ENCODE measurements at regions not wholly inside any gene's neighbourhood (a gene's known extent, or its start where the extent isn't known, plus 50 kb on each side); places are given as distances from the start of the nearest gene placed in this dataset.

GRCh38 chr5:143469125-143469524 is 65.6 kb upstream of the NR3C1 start:
- no peak overlapping the region for H3K27ac ChIP-seq
- ATAC-seq (no peak), DNase-seq (no peak)
- H3K27me3 ChIP-seq: no peaks in the 10 kb centered on the region
- no peaks in the 10 kb centered on the region for H3K9me3 ChIP-seq
- peaks cover 0 to 19% (median 7%) of the 10 kb centered on the region in 12 donors for H3K4me1 ChIP-seq
- WGBS, 4 donors: 93 to 98% (median 97%) methylated on average over 2 of the region's 2 CpGs
- no peak overlapping the region for H3K4me3 ChIP-seq
- intact Hi-C loops (cut with DNase I): no loop called here
- H3K36me3 ChIP-seq: no peaks in the 10 kb centered on the region
- no peak for TF ChIP-seq CTCF (IDR thresholded peaks at IDR 0.05)
- TF ChIP-seq POLR2A (IDR thresholded peaks at IDR 0.05): no peak

DNA sequence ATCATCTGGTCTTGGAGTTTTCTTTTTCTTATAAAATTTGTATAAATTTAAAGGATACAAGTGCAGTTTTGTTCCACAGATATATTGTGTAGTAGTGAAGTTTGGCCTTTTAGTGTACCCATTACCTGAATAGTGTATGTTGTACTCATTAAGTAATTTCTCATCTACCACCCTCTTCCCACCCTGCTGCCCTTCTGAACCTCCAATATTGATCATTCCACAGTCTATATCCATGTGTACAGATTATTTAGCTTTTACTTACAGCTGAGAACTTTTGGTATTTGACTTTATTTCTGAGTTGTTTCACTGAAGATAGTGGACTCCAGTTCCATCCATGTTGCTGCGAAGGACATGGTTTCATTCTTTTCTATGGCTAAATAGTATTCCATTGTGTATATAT is 63.1 kb upstream of the NR3C1 start:
- Histone ChIP-seq H3K27me3 (no peaks in the 10 kb centered on the region), H3K4me3 (no peak overlapping the region), H3K9me3 (no peaks in the 10 kb centered on the region), H3K27ac (no peak overlapping the region), H3K36me3 (no peaks in the 10 kb centered on the region), H3K4me1 (peaks cover 0 to 11% (median 3%) of the 10 kb centered on the region in 12 donors)
- intact Hi-C loops (cut with DNase I): no loop called here
- no peak for ATAC-seq
- TF ChIP-seq CTCF (IDR thresholded peaks at IDR 0.05): no peak
- no peak for TF ChIP-seq POLR2A (IDR thresholded peaks at IDR 0.05)
- no peak for DNase-seq
- WGBS, 4 donors: 0 to 99% (median 75%) methylated on average over 1 of the region's 1 CpG

DNA sequence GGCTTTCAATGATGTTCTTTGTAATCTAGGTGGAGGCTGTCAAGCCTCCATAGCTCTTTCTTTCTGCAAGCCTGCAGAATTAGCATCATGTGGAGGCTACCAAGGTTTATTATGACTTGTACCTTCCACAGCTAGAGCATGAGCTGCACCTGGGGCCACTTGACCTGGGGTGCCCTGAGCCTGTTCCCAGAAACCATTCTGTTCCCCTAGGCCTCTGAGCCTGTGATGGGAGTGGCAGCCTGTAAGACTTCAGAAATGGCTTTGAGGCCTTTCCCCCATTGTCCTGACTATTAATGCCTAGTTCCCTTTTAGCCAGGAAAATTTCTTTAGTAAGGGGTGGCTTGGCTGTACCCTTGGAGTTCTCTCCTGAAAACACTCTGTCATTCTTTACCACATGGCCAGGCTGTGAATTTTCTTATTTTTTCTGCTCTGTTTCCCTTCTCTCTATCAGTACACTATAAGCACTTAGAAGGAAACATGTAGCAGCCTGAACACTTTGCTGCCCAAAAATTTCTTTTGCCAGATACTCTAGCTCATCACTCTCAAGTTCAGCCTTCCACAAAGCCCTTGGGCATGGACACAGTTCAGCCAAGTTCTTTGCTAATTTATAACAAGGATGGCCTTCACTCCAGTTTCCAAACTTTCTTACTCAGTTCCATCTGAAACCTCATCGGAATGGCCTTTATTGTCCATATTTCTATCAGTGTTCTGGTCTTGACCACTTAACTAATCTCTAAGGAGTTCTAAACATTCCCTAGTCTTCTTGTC is 61.4 kb upstream of the NR3C1 start:
- H3K4me1 ChIP-seq: no peaks in the 10 kb centered on the region
- no peaks in the 10 kb centered on the region for H3K36me3 ChIP-seq
- 81 to 95% (median 83%) methylated on average over 1 of the region's 1 CpG for WGBS, 4 donors
- ATAC-seq (no peak), DNase-seq (no peak)
- H3K4me3 ChIP-seq: no peak overlapping the region
- intact Hi-C loops (cut with DNase I): no loop called here
- H3K27me3 ChIP-seq: no peaks in the 10 kb centered on the region
- TF ChIP-seq POLR2A (IDR thresholded peaks at IDR 0.05) (no peak), CTCF (IDR thresholded peaks at IDR 0.05) (no peak)
- no peaks in the 10 kb centered on the region for H3K9me3 ChIP-seq
- no peak overlapping the region for H3K27ac ChIP-seq

DNA sequence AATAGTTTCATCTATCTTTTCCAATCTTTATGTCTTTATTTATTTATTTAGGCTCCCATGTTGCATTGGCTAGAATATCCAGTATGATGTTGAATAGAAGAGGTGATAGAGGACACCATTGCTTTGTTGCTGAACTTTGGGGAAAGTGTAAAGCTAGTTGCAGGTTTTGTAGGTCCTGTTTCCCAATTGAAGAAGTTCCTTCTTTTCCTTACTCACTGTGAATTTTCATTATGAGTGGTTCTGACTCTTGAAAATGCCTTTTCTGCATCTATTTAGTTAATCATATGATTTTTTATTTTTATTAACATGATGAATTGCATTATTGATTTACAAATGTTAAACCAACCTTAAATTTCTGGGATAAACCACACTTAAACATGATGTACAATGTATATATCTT is 58.9 kb upstream of the NR3C1 start:
- no peak for DNase-seq
- no peaks in the 10 kb centered on the region for H3K36me3 ChIP-seq
- no peak for ATAC-seq
- no peak overlapping the region for H3K4me3 ChIP-seq
- peaks cover 0 to 2% (median 0%) of the 10 kb centered on the region in 12 donors for H3K4me1 ChIP-seq
- intact Hi-C loops (cut with DNase I): no loop called here
- no peaks in the 10 kb centered on the region for H3K27me3 ChIP-seq
- H3K9me3 ChIP-seq: no peaks in the 10 kb centered on the region
- H3K27ac ChIP-seq: no peak overlapping the region
- no peak for TF ChIP-seq CTCF (IDR thresholded peaks at IDR 0.05)
- no peak for TF ChIP-seq POLR2A (IDR thresholded peaks at IDR 0.05)

Data from heart left ventricle (tissue), 16 donors.